Uterus (tissue), 2 donors: ENCODE measurements at regions not wholly inside any gene's neighbourhood (a gene's known extent, or its start where the extent isn't known, plus 50 kb on each side); places are given as distances from the start of the nearest gene placed in this dataset.

Experiments used
- CTCF ChIP-seq, 4 experiments: fragments of 200-600 bp in 2 of 4; fragments of 450-650 bp in 2 of 4; sonication (generic) in 2 of 4; IDR thresholded peaks; one replicate each; pipeline ENCODE4 v1.5.1; 2016 to 2019; ENCODE audit warnings: antibody characterized with exemption in 4 of 4, mild to moderate bottlenecking in 2 of 4, moderate library complexity in 1 of 4
- POLR2A ChIP-seq, 2 donors: fragments of 450-650 bp; IDR thresholded peaks; one replicate each; pipeline ENCODE4 v1.6.1; 2016; ENCODE audit warnings: antibody characterized with exemption in 2 of 2, mild to moderate bottlenecking in 1 of 2, moderate library complexity in 1 of 2

GRCh38 chr16:51008037-51008436, 143.0 kb downstream of the SALL1 start:
- TF ChIP-seq CTCF (IDR thresholded peaks at IDR 0.05) (no peak), POLR2A (IDR thresholded peaks at IDR 0.05) (no peak)
